ENCODE measurements at regions not wholly inside any gene's neighbourhood (a gene's known extent, or its start where the extent isn't known, plus 50 kb on each side); places are given as distances from the start of the nearest gene placed in this dataset.

GRCh38 chr4:128542047-128542446 lies 254.4 kb upstream of the PGRMC2 start:
- TF ChIP-seq EZH2 (IDR thresholded peaks at IDR 0.05; ENCODE audit: low read depth) (no peak), CTCF (conservative IDR thresholded peaks at IDR 0.05) (no peak)
- no peak overlapping the region for H3K4me3 ChIP-seq
- H3K4me1 ChIP-seq (replicated peaks; ENCODE audit: insufficient read depth), result peaks cover 9% of the 10 kb centered on the region; the same call in 1 of the 2 replicates
- H3K9me3 ChIP-seq (ENCODE audit: insufficient read depth, low read depth), result no peaks in the 10 kb centered on the region
- no peak overlapping the region for H3K27ac ChIP-seq
- intact Hi-C loops (cut with micrococcal nuclease; ENCODE audit: unreplicated experiment), result no loop called here
- no peaks in the 10 kb centered on the region for H3K9me2 ChIP-seq (ENCODE audit: insufficient read depth)
- H3K36me3 ChIP-seq (ENCODE audit: low read depth), result no peaks in the 10 kb centered on the region
- CTCF ChIA-PET, result no interaction called here
- no TSS peak for BruUV-seq (replicated peaks)
- POLR2A ChIA-PET (ENCODE audit: unreplicated experiment), result interaction anchor here (0.6 to 0.7 kb wide), 3 partner anchors 13 to 18 kb away, joined by 3 to 8 read pairs (median 5); no protein-coding TSS in a partner anchor
- DNase-seq, result no peak
- no peaks in the 10 kb centered on the region for H3K79me2 ChIP-seq (ENCODE audit: low read depth)
- H3F3A ChIP-seq (ENCODE audit: insufficient read depth, low read depth), result no peaks in the 10 kb centered on the region
- no peaks in the 10 kb centered on the region for H4K20me1 ChIP-seq (ENCODE audit: insufficient read depth)
- H3K27me3 ChIP-seq (ENCODE audit: insufficient read depth, low read depth), result no peaks in the 10 kb centered on the region
- H3K4me2 ChIP-seq, result no peak overlapping the region
- H2AFZ ChIP-seq, result no peak overlapping the region

GRCh38 chr4:128540122-128540521 lies 252.5 kb upstream of the PGRMC2 start:
- no peaks in the 10 kb centered on the region for H4K20me1 ChIP-seq (ENCODE audit: insufficient read depth)
- POLR2A ChIA-PET (ENCODE audit: unreplicated experiment), result no interaction called here

GRCh38 chr4:128538111-128538882 lies 250.7 kb upstream of the PGRMC2 start:
- no peak overlapping the region for H3K4me3 ChIP-seq
- TF ChIP-seq EZH2 (IDR thresholded peaks at IDR 0.05; ENCODE audit: low read depth) (no peak), CTCF (conservative IDR thresholded peaks at IDR 0.05) (no peak)
- ChIA-PET POLR2A (ENCODE audit: unreplicated experiment) (no interaction called here), CTCF (interaction anchor here (0.6 kb wide), 2 partner anchors 12 to 175 kb away, joined by 3 to 12 read pairs; no protein-coding TSS in a partner anchor)
- H3K4me1 ChIP-seq (replicated peaks; ENCODE audit: insufficient read depth), result peaks cover 9% of the 10 kb centered on the region; the same call in 1 of the 2 replicates
- DNase-seq, result peak in 1 of 2 experiments; percentile 56
- no peak overlapping the region for H3K4me2 ChIP-seq
- H3K27ac ChIP-seq, result no peak overlapping the region
- no peaks in the 10 kb centered on the region for H3K9me2 ChIP-seq (ENCODE audit: insufficient read depth)
- H2AFZ ChIP-seq, result no peak overlapping the region
- H3K36me3 ChIP-seq (ENCODE audit: low read depth), result no peaks in the 10 kb centered on the region
- H3K9me3 ChIP-seq (ENCODE audit: insufficient read depth, low read depth), result no peaks in the 10 kb centered on the region
- no peaks in the 10 kb centered on the region for H3F3A ChIP-seq (ENCODE audit: insufficient read depth, low read depth)
- H3K27me3 ChIP-seq (ENCODE audit: insufficient read depth, low read depth), result no peaks in the 10 kb centered on the region
- H4K20me1 ChIP-seq (ENCODE audit: insufficient read depth), result no peaks in the 10 kb centered on the region
- intact Hi-C loops (cut with micrococcal nuclease; ENCODE audit: unreplicated experiment), result no loop called here
- H3K79me2 ChIP-seq (ENCODE audit: low read depth), result no peaks in the 10 kb centered on the region
- BruUV-seq (replicated peaks), result no TSS peak

More at GRCh38 chr4:128540122-128540521, 252.5 kb upstream of the PGRMC2 start:
- intact Hi-C loops (cut with micrococcal nuclease; ENCODE audit: unreplicated experiment), result no loop called here
- no peak overlapping the region for H2AFZ ChIP-seq
- no peaks in the 10 kb centered on the region for H3K27me3 ChIP-seq (ENCODE audit: insufficient read depth, low read depth)
- H3K4me1 ChIP-seq (replicated peaks; ENCODE audit: insufficient read depth), result peaks cover 9% of the 10 kb centered on the region; the same call in 1 of the 2 replicates
- no peak for DNase-seq
- CTCF ChIA-PET, result no interaction called here
- TF ChIP-seq EZH2 (IDR thresholded peaks at IDR 0.05; ENCODE audit: low read depth), result no peak
- no peak for TF ChIP-seq CTCF (conservative IDR thresholded peaks at IDR 0.05)
- BruUV-seq (replicated peaks), result no TSS peak
- no peaks in the 10 kb centered on the region for H3F3A ChIP-seq (ENCODE audit: insufficient read depth, low read depth)
- no peaks in the 10 kb centered on the region for H3K79me2 ChIP-seq (ENCODE audit: low read depth)
- no peak overlapping the region for H3K4me3 ChIP-seq
- H3K4me2 ChIP-seq, result no peak overlapping the region
- H3K9me3 ChIP-seq (ENCODE audit: insufficient read depth, low read depth), result no peaks in the 10 kb centered on the region
- no peaks in the 10 kb centered on the region for H3K9me2 ChIP-seq (ENCODE audit: insufficient read depth)
- no peak overlapping the region for H3K27ac ChIP-seq
- no peaks in the 10 kb centered on the region for H3K36me3 ChIP-seq (ENCODE audit: low read depth)
